ENCODE measurements at regions not wholly inside any gene's neighbourhood (a gene's known extent, or its start where the extent isn't known, plus 50 kb on each side); places are given as distances from the start of the nearest gene placed in this dataset.

DNA sequence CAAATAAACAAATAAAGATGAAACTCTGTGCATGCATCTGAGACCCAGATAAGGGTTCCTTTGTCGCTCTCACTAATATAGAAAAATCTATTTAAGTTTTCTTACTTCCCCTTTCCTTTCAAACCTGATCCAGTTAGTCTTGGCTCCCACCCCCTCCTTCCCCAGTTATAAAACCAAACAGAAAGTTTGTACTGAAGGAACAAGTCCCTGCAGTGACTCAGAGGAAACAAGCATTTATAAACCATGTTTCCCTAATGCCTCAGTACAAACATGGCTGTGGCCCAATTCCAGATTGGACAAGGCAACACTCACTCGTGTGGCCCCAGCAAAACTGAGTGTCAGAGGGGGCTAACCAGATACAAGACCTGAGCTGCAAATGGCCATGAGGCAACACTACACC, 65.5 kb upstream of the ARHGAP20 start:
- no peak for DNase-seq (ENCODE audit: low spot score)
- no peak overlapping the region for H3K9ac ChIP-seq (ENCODE audit: low read depth in 1 of 2, low read length in 2 of 2)

DNA sequence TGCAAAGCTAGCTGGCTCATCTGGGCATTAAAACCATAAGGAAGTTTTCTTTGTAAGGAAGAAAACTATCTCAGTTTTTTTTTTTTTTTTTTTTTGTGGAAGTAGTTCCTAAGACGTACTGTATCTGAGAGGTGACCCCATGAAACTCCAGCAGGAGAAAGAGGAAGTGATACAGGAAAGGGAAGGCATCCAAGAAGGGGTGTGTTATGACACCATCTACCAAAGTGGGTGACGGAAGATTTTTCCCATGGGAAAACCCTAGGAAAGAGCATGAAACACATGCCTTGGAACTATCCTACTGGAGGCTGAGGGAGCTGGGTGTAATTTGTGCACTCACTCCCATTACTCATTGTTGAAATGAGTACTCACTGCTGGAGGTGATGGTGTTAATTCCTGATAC, 63.8 kb upstream of the ARHGAP20 start:
- H3K36me3 ChIP-seq (ENCODE audit: control insufficient read depth in 4 of 4, insufficient read depth in 3 of 4, low read depth in 1 of 4, low read length in 3 of 4) = no peaks in the 10 kb centered on the region
- DNase-seq (ENCODE audit: low spot score) = no peak
- no peaks in the 10 kb centered on the region for H3K27me3 ChIP-seq (ENCODE audit: control insufficient read depth in 4 of 4, insufficient read depth in 4 of 4, low read length in 3 of 4)
- no peaks in the 10 kb centered on the region for H3K9me3 ChIP-seq (ENCODE audit: control insufficient read depth in 4 of 4, low read length in 3 of 4)
- H3K4me1 ChIP-seq (ENCODE audit: control insufficient read depth in 4 of 4, insufficient read depth in 4 of 4, low read length in 3 of 4) = peaks cover 2 to 15% (median 9%) of the 10 kb centered on the region in 4 donors
- no peak overlapping the region for H3K4me3 ChIP-seq (ENCODE audit: low read depth in 1 of 3, low read length in 3 of 3)
- no peak overlapping the region for H3K27ac ChIP-seq (ENCODE audit: low read depth in 1 of 2, low read length in 2 of 2)
- WGBS = 77% methylated on average over 2 of the region's 2 CpGs
- no peak overlapping the region for H3K9ac ChIP-seq (ENCODE audit: low read depth in 1 of 2, low read length in 2 of 2)
- TF ChIP-seq, protein P1, sequence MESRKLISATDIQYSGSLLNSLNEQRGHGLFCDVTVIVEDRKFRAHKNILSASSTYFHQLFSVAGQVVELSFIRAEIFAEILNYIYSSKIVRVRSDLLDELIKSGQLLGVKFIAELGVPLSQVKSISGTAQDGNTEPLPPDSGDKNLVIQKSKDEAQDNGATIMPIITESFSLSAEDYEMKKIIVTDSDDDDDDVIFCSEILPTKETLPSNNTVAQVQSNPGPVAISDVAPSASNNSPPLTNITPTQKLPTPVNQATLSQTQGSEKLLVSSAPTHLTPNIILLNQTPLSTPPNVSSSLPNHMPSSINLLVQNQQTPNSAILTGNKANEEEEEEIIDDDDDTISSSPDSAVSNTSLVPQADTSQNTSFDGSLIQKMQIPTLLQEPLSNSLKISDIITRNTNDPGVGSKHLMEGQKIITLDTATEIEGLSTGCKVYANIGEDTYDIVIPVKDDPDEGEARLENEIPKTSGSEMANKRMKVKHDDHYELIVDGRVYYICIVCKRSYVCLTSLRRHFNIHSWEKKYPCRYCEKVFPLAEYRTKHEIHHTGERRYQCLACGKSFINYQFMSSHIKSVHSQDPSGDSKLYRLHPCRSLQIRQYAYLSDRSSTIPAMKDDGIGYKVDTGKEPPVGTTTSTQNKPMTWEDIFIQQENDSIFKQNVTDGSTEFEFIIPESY (IDR thresholded peaks at IDR 0.05) = no peak
- no peak for TF ChIP-seq RAD21 (IDR thresholded peaks at IDR 0.05)
- TF ChIP-seq HNF4A (conservative IDR thresholded peaks at IDR 0.05) = no peak
- no peak for TF ChIP-seq FOXA2 (IDR thresholded peaks at IDR 0.05)
- TF ChIP-seq, protein P2, sequence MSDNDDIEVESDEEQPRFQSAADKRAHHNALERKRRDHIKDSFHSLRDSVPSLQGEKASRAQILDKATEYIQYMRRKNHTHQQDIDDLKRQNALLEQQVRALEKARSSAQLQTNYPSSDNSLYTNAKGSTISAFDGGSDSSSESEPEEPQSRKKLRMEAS (IDR thresholded peaks at IDR 0.05) = no peak
- no peak for TF ChIP-seq RXRA (IDR thresholded peaks at IDR 0.05)
- TF ChIP-seq, protein P3, sequence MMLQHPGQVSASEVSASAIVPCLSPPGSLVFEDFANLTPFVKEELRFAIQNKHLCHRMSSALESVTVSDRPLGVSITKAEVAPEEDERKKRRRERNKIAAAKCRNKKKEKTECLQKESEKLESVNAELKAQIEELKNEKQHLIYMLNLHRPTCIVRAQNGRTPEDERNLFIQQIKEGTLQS (IDR thresholded peaks at IDR 0.05) = no peak
- TF ChIP-seq, protein P4, sequence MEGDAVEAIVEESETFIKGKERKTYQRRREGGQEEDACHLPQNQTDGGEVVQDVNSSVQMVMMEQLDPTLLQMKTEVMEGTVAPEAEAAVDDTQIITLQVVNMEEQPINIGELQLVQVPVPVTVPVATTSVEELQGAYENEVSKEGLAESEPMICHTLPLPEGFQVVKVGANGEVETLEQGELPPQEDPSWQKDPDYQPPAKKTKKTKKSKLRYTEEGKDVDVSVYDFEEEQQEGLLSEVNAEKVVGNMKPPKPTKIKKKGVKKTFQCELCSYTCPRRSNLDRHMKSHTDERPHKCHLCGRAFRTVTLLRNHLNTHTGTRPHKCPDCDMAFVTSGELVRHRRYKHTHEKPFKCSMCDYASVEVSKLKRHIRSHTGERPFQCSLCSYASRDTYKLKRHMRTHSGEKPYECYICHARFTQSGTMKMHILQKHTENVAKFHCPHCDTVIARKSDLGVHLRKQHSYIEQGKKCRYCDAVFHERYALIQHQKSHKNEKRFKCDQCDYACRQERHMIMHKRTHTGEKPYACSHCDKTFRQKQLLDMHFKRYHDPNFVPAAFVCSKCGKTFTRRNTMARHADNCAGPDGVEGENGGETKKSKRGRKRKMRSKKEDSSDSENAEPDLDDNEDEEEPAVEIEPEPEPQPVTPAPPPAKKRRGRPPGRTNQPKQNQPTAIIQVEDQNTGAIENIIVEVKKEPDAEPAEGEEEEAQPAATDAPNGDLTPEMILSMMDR (IDR thresholded peaks at IDR 0.05; ENCODE audit: low read depth, low read length, missing input control) = no peak
- TF ChIP-seq JUND (IDR thresholded peaks at IDR 0.05) = no peak
- no peak for TF ChIP-seq YY1 (IDR thresholded peaks at IDR 0.05)
- TF ChIP-seq TAF1 (conservative IDR thresholded peaks at IDR 0.05) = no peak
- no peak for TF ChIP-seq EGR1 (IDR thresholded peaks at IDR 0.05; ENCODE audit: low read depth in 2 of 2)
- no peak for TF ChIP-seq NR2F2 (IDR thresholded peaks at IDR 0.05)
- no peak for TF ChIP-seq SP1 (IDR thresholded peaks at IDR 0.05)

More for the DNA sequence above, 65.5 kb upstream of the ARHGAP20 start:
- Histone ChIP-seq H3K27me3 (ENCODE audit: control insufficient read depth in 4 of 4, insufficient read depth in 4 of 4, low read length in 3 of 4) (no peaks in the 10 kb centered on the region), H3K4me1 (ENCODE audit: control insufficient read depth in 4 of 4, insufficient read depth in 4 of 4, low read length in 3 of 4) (peaks cover 2 to 15% (median 9%) of the 10 kb centered on the region in 4 donors), H3K4me3 (ENCODE audit: low read depth in 1 of 3, low read length in 3 of 3) (no peak overlapping the region), H3K36me3 (ENCODE audit: control insufficient read depth in 4 of 4, insufficient read depth in 3 of 4, low read depth in 1 of 4, low read length in 3 of 4) (no peaks in the 10 kb centered on the region), H3K27ac (ENCODE audit: low read depth in 1 of 2, low read length in 2 of 2) (no peak overlapping the region), H3K9me3 (ENCODE audit: control insufficient read depth in 4 of 4, low read length in 3 of 4) (no peaks in the 10 kb centered on the region)
- WGBS = 35% methylated on average over 2 of the region's 2 CpGs
- TF ChIP-seq TAF1 (conservative IDR thresholded peaks at IDR 0.05) (no peak), RAD21 (IDR thresholded peaks at IDR 0.05) (no peak), JUND (IDR thresholded peaks at IDR 0.05) (no peak), SP1 (IDR thresholded peaks at IDR 0.05) (no peak), FOXA2 (IDR thresholded peaks at IDR 0.05) (no peak), HNF4A (conservative IDR thresholded peaks at IDR 0.05) (no peak), YY1 (IDR thresholded peaks at IDR 0.05) (no peak), FOXA1 (IDR thresholded peaks at IDR 0.05) (no peak), GABPA (IDR thresholded peaks at IDR 0.05 in 1 of 2, conservative IDR thresholded peaks at IDR 0.05 in 1 of 2) (no peak), RXRA (IDR thresholded peaks at IDR 0.05) (no peak), HNF4G (IDR thresholded peaks at IDR 0.05) (no peak), NR2F2 (IDR thresholded peaks at IDR 0.05) (no peak)
- TF ChIP-seq, protein P1 (IDR thresholded peaks at IDR 0.05) = no peak
- TF ChIP-seq, protein P4 (IDR thresholded peaks at IDR 0.05; ENCODE audit: low read depth, low read length, missing input control) = no peak
- TF ChIP-seq, protein P2 (IDR thresholded peaks at IDR 0.05) = no peak
- TF ChIP-seq, protein P3 (IDR thresholded peaks at IDR 0.05) = no peak
